ENCODE measurements at regions not wholly inside any gene's neighbourhood (a gene's known extent, or its start where the extent isn't known, plus 50 kb on each side); places are given as distances from the start of the nearest gene placed in this dataset.
"Not testable (repeated sequence)": the region's sequence is repeated elsewhere in the genome, so short reads cannot be mapped to it uniquely, and the experiment has no call there.

DNA sequence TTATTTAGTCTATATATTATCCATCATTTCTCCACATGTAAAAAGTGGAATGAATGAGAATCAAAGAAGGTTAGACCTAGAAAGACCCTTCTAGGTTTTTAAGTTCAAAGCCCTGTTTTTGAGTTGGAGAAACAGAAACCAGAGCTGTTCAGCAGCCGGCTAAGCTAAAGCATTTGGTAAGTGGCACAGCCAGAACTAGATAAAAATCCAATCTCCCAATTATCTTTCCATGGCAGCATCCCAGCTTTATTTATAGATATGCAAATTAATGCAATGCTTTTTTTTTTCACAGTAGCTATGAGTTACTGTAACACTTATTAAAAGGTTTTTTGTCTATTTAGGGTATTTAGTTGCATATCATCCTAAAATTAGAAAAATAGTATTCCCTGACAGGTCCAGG, 85.1 kb downstream of the NIBAN1 start:
- no peak for DNase-seq (ENCODE audit: low read depth in 2 of 2, low spot score in 1 of 2)

DNA sequence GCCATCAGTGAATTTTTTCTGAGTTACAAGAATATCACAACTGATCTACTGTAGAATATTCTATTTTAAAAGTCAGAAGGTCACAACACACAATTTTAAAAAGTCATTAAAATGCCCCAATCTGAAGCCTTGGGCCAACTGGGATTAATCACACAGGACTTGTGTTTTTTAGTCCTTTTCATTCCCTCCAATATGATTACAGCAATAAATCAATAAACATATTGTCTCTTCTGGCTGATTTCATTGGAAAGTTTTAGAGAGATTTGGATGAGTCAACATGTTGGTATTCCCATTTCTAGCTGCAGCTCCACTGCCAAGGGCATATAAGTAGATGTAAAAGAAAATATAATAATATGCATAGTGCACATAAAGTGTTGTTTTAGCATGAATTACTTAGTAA, 85.8 kb downstream of the NIBAN1 start:
- DNase-seq (ENCODE audit: low read depth in 2 of 2, low spot score in 1 of 2), result no peak

DNA sequence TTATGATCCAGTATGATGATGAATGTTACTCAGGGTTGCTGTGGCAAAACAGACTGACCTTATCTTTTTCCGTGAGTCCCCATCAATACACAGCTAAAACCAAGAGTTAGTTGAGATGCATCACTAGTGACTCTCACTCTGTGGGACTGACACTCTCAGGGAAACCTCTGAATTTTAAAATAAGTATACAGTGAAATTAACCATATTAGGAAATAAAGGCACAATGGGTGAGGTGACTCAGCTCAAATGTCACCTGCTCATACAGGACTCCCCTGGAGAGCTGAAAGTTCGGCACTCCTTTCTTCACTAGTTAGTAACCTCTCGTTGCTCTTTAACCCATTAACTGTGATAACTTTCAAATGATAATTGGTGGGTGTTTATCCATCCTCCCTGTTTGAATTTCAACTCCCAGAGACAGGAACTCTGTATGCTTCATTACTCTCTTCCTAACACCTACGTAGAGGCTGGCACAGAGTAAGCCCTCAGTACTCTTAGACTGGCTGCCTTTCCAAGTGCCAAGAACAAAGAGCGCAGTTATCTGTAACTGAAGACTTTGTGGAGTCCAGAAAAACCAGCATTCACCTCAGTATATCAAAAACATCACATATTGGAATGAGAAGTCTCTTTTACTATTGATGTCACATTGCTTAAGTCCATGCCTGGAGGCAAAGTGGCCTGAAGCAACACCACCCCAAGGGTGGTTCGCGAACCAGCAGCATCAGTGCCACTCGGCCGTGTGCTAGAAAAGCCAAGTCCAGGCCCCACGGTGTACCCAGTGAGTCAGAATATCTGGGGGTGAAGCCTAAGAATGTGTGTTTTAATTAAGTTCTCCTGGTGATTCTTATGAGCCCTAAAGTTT, 91.1 kb downstream of the NIBAN1 start:
- DNase-seq (ENCODE audit: low read depth in 2 of 2, low spot score in 1 of 2), result no peak

DNA sequence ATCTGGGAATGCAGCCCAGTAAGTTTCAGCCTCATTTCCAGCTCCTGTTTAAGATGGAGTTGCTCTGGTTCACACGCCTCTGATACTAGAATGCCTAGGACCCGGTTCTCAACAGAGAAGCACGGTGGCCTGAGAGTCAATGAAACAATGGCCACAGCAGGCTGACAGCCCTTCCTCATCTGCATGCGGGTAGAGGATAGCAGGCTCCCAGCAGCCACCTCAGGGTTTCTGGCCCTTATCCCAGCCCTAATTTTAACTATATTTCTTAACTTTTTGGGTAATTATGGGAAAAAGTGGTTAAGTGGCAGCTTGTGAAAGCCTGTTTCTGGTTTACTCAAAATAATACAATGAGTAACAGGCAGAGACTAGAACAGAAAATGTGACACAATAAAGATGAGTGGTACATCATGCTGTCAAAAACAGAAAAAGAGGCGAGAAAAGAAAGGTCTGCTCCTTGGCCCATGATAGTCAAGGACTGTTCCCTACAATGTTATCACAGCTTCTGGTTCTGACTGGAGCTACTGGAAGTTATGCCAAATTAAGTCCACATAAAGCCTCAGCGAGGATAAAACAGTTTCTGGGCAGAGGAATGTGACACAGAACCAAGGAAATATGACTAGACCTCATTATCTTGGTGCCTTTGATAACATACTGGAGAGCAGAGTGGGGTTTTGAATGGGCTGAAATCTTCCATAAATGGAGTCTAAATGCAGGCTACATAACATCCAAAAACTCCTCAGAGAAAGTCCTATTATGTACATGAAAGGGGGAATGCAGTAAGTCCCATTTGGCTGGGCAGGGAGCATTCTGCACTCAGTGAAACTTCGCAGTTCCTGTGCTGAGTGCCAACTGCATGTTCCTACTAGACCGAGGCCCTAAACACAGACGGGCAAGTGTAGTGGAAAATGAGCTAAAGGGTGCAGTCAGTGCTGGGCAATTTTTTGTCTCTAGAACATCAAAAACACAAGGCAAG, 92.1 kb downstream of the NIBAN1 start:
- DNase-seq (ENCODE audit: low read depth in 2 of 2, low spot score in 1 of 2), result no peak

DNA sequence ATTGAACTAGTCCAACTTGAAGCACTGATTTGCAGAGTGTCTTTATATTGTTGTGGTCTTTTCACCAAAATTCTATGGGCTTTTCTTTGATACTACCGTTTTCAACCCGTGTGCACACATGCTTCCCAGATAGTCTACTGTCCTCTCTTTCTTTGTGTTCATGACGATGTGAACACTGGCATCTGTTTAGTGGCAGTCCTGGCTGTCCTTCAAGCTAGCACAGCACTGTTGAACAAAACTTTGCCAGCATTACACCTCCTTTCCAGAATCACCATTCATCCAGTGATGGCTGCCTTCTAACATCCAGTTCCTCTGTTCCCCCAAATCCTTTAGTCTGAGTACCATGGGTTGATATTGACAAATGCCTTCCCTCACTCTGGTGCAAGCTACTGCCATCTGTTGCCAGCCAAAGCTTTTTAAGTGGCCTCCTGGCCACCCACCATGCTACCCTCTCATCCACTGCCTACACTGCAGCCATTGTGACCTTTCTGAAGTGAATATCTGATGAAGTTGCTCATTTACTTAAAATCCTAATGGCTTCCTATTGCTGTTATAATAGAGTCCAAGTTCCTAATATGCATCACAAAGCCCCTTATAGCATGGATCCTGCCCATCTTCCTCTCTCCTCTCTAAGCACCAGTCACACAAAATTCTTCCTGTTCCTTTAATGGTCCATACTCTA, 94.3 kb downstream of the NIBAN1 start:
- no peak for DNase-seq (ENCODE audit: low read depth in 2 of 2, low spot score in 1 of 2)

DNA sequence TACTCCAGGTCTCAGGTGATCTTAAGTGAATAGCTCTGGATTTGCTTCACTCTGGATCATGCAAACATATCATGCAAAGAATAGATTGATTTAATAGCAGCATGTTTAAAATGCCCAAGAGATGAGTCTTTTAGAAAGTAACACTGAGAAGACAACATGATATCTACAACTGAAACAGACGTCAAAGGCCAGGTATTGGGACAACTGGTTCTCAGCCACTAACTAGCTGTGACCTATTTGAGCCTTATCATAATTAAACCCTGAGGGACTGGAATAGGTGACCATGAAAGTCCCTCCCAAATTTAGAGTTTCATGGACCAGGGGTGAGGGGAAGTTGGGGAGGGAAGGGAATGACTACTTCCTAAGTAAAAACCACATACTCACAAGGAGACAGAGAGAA, 95.7 kb downstream of the NIBAN1 start:
- DNase-seq (ENCODE audit: low read depth in 2 of 2, low spot score in 1 of 2), result no peak

DNA sequence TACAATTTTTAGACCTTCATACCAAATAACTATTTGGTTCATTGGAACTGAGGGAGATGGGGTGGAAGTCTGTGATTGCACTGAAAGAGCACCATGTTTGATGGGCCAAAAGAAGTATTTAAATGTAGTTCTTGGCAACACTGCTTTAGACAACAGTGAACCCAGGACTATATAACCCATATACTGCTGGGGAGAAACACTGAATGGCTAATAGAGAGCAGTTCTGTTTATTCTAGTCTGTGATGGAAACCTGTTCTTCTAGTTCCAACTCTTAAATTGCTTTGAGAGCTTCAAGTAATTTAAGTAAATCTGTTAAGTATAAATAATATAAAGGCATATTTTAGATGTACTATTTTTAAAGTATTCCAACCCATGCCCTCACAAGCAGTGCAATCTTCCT, 96.3 kb downstream of the NIBAN1 start:
- DNase-seq (ENCODE audit: low read depth in 2 of 2, low spot score in 1 of 2), result no peak

DNA sequence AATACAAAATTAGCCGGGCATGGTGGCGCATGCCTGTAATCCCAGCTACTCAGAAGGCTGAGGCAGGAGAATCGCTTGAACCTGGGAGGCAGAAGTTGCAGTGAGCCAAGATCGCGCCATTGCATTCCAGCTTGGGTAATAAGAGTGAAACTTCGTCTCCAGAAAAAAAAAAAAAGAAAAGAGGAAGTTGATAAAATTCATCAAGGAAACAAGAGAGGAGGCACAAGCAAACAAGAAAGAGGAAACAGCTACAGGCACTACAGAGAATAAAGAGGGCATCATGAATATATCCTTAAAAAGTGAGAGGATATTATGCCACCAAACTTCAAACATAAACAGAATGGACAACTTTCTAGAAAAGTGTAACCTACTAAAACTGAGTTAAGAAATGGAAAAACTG, 98.3 kb downstream of the NIBAN1 start:
- DNase-seq (ENCODE audit: low read depth in 2 of 2, low spot score in 1 of 2), result not testable (repeated sequence)

DNA sequence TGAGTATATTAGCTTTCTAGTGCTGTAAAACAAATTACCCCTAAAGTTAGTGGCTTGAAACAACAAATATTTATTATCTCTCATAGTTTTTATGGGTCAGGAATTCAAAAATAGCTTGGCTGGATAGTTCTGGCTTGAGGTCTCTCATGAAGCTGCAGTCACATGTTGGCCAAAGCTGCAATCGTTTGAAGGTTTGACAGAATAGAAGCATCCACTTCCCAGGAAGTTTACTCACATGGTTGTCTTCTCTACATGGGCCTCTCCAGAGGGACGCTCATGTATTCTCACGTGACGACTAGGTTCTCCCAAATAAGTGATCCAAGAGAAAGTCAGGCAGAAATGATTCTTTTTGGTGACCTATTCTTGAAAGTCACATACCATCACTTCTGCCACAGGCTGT, 99.1 kb downstream of the NIBAN1 start:
- DNase-seq (ENCODE audit: low read depth in 2 of 2, low spot score in 1 of 2), result no peak

DNA sequence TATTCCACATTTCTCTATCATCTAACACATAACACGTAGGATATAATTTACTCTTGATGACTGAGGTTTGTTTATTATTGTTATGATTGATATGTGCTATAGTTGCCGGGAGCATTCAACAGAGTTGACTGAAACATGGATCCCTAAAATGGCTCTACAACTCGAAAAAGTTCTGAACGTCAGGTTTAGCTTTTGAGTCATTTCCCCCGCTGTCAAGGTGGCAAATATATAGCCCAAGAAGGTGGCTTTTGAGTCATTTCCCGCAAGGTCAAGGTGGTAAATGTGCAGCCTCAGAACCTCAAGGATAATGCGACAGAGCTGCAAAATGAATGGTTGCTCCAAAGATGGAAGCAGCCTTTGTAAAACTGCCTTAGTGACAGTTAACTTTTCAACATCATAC, 104.0 kb downstream of the NIBAN1 start:
- no peak for DNase-seq (ENCODE audit: low read depth in 2 of 2, low spot score in 1 of 2)

DNA sequence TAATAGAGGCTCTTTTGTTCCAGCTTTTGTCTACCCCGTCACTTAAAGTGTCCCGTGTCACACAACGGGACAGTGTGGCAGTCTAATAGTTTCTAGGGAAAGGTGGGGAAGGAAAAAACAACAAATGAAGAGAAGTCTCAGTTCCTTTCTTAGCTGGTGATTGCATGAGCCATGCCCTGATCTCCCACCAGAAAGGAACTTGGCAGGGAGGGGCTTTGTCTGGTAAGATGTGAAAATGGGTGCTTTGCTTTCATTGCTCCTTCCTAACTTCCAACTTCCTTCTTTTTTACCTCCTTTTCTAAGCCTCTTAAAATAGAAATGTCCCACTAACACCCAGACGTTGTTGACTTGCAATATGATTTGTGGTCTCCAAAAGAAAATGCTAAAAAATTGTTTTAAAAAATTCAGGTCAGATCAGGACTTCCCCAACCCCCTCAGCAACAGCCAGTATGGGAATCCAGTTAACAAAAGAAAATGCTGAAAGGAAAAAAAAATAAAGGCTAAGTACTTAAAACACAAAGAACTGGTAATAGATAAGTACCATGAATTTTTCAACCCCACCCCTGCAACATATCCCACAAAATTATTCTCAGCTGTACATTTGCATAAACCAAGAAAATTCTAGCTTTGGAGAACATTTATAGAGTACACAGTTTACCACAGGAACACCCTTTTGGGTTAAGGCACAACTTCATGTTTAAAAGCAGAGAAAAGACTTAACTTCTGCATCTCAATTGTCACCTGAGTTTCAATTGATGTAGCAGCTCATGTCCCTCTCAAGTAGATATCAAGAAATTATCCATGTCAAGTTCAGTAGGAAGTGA, 106.2 kb downstream of the NIBAN1 start:
- DNase-seq (ENCODE audit: low read depth in 2 of 2, low spot score in 1 of 2), result no peak

DNA sequence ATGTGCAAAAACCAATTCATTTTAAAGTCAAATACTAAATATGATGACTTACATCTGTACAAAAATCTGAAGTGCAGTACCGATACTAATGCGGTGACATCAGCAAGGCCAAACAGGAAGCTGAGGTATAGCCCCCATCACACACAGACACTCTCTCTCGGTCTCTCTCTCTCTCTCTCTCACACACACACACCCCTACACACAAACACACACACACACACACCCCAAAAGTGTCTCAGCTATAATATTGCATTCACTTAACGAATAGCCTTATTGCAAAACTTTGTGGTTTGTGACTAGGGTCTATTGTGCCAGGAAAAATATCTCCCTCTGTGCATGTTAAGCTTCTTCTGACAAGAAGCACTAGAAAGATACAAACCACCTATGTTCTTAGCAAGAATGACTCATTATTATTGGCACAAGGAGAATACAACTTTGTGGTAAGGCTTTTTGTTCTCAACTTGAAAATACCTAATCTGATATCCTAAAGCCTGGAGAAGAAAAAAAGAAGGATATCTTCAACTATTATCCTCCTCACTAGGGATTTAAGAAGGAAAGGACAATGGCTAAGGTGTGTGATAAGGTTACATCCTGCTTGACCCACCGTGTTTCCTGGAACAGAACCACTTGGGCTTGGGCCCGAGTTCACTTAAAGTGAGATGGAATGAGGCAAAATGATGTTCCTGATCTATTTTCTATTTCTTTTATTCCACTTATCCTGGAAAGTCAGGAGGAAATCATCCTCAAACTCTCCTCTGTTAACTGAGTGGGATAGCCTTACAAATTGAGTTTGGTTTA, 107.1 kb downstream of the NIBAN1 start:
- DNase-seq (ENCODE audit: low read depth in 2 of 2, low spot score in 1 of 2), result peak; percentile 25 to 32

DNA sequence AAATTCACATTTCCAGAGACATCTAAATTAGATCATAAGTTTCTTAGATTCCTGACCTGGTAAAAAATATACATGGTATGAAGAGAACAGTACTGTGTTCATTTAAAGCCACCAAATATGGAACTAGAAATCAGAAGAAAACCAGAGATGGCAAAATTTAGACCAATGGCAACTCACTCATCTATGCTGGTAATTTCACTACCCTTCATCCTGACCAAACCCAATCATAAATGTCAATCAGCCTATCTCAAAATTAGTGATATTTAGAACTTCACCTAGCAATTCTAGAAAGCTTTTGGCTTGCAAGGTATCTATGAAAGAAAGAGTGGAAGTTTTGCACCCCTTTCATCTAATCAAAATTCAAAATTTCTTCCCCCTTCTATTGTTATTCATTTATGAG, 107.7 kb downstream of the NIBAN1 start:
- DNase-seq (ENCODE audit: low read depth in 2 of 2, low spot score in 1 of 2), result no peak

DNA sequence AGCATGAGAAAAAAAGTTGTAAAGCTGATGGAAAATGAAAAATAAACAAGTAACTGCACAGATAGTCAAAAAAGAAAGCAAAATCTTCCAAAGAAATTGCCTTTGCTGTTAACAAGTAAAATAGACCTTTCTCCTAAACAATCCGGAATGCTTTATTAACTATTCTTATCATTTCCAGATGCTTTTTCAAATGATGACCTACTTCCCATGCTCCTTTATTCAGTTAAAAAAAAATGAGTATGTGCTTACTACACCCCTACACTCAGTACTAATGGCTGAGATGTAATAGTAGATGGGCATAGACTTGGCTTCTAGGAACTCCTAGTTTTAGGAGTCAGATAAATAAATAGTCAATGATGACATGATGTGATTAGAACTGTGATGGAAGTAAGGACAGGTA, 108.5 kb downstream of the NIBAN1 start:
- DNase-seq (ENCODE audit: low read depth in 2 of 2, low spot score in 1 of 2), result no peak

DNA sequence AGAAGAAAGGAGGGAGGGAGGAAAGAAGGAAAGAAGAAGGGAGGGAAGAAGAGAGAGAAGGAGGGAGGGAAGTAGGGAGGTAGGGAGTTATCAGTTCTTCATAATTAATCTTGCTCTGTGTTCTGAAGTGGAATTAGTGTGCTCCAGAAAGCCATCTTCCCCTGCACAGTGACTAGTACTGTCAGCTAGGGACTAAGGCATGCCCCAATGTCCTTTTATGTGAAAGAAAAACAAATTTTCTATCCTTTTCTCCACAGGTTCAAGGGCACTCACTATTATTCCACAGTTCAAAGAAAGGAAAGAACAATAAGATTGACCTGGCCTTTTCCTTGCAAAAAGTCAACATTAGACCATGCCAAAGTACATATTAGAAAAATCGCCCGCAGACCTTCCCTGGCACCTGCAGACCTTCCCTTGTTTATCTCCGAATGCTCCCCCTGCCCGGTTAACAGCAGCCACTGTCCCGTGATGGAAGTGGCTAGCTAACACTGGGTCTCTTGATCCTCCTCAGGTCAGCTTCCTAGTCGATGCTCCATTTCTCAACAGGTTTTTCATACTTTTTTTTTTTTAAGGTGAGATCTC, 107.2 kb upstream of the EDEM3 start:
- DNase-seq (ENCODE audit: low read depth in 2 of 2, low spot score in 1 of 2), result no peak

DNA sequence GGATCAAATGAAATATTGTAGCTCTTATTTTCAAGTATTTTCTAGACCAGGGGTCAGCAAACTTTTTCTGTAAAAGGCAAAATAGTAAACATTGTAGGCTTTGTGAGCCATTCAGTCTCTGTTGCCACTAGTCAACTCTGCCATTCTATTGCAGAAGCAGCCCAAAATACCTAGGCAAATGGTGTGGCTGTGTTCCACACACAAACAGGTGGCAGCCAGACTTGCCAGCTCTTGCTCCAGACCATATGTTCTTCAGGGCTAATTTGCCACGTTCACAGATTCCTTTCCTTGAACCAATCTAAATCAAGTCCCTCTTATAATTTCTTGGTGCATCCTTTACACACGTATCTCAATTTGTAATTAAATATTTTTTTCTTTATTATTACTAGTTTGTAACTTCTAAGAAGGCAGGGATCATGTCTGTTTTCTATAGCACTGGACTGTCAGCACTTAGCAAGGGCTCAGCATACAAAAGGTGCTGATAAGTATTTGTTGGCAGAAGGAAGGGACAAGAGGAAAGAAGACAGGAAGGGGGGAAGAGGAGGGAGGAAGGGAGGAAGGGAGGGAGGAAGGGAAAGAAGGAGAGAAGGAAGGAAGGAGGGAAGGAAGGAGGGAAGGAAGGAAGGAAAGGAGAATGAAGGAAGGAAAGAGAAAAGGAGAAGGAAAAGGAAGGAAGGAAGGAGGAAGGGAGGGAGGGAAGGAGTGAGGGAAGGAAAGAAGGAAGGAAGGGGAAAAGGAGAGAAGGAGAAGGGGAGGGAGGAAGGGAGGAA, 106.5 kb upstream of the EDEM3 start:
- DNase-seq (ENCODE audit: low read depth in 2 of 2, low spot score in 1 of 2), result no peak

DNA sequence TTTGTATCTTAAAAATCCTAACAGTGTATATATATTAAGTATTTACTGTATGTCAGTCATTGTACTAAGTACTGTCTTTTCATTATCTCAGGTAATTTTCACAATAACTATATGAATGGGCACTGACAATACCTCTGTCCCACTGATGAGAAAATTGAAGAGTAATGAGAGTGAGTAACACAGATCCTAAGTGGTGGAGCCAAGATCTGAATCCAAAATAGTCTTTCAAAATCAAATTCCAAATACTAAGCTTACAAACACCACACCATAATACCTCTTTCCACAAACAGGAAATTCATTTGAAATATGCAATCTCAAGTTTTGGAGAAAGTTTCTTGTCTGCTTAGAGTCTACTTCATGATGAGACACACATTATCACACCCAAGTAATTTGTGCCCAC, 105.9 kb upstream of the EDEM3 start:
- DNase-seq (ENCODE audit: low read depth in 2 of 2, low spot score in 1 of 2), result no peak

DNA sequence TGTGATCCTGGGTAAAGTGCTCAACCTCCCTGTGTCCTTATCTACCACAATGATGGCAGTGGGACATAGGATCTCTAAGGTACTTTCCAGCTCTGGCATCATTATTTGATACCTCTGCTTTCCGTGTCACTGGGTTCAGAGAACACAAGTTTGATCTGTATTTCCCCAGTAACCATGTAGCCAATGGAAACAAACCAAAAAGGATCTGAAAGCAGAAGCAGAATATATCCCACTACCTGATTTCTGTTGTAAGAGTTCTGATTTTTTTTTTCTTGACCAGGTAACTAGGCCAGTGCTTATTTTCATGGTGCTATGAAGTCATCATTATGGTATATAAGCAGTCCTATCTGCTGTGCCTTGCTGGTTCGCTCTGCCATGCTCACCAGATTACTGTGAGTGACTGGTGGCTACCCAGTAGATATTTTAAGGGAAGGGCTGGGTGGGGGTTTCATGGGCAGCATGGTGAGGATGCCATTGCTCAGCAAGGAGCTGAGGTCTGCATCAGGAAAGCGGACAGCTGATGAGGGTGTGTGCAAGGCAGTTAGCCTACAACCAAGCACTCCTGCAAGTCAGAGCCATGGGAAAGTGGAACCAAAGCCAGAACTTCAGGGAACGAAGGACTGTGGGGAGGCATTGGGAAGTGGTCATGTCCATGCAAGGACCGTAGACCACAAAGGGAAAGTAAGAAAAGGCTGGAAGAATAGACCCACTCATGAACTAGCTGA, 104.9 kb upstream of the EDEM3 start:
- no peak for DNase-seq (ENCODE audit: low read depth in 2 of 2, low spot score in 1 of 2)

Data from stimulated activated CD8-positive, alpha-beta memory T cell treated with anti-CD3 and anti-CD28 coated beads, Interleukin-4, amount 100 ng/mL, for 4 hours (primary cell).